Tibial artery (tissue), 4 donors: ENCODE measurements at regions not wholly inside any gene's neighbourhood (a gene's known extent, or its start where the extent isn't known, plus 50 kb on each side); places are given as distances from the start of the nearest gene placed in this dataset.

Source experiments
- DNase-seq, 2 donors: peaks; one replicate each; pipeline ENCODE4 v3.0.0-alpha.2; 2019
- H3K27ac ChIP-seq, 2 donors: fragments of 200-600 bp; sonication (generic) in 1 of 2; 1 replicate in 1 of 2; 2 replicates in 1 of 2; pipeline ENCODE4 v1.5.1; 2018 to 2019; ENCODE audit warnings: mild to moderate bottlenecking in 1 of 2
- H3K27me3 ChIP-seq, 2 donors: fragments of 200-600 bp; sonication (generic) in 1 of 2; one replicate each; pipeline versions ENCODE4 v1.5.1 to v1.6.0; 2016 to 2019
- H3K36me3 ChIP-seq, 3 donors: fragments of 200-600 bp; sonication (generic) in 2 of 3; one replicate each; pipeline ENCODE4 v1.5.1; 2016 to 2019; ENCODE audit warnings: mild to moderate bottlenecking in 2 of 3
- H3K4me1 ChIP-seq, 4 donors: fragments of 200-600 bp; sonication (generic) in 2 of 4; 1 replicate in 3 of 4; 2 replicates in 1 of 4; pipeline ENCODE4 v1.5.1; 2016 to 2019
- H3K4me3 ChIP-seq, 2 donors: fragments of 200-600 bp; sonication (generic) in 1 of 2; 1 replicate in 1 of 2; 2 replicates in 1 of 2; pipeline ENCODE4 v1.5.1; 2018 to 2019; ENCODE audit warnings: mild to moderate bottlenecking in 2 of 2
- H3K9me3 ChIP-seq, 3 donors: fragments of 200-600 bp; sonication (generic) in 1 of 3; one replicate each; pipeline ENCODE4 v1.5.1; 2016 to 2019
- intact Hi-C: fragments of 100-400 bp; cut with DNase I; formaldehyde crosslinking; loops from one replicate; pipeline ENCODE4 v1.15.0; 2023; ENCODE audit warnings: low total_unique reads
- TF ChIP-seq, protein P1 (sequence below), 2 experiments: fragments of 200-600 bp in 1 of 2; fragments of 450-650 bp in 1 of 2; IDR thresholded peaks; one replicate each; pipeline ENCODE4 v1.5.1; 2017 to 2019; ENCODE audit warnings: antibody characterized with exemption in 2 of 2, mild to moderate bottlenecking in 1 of 2, moderate library complexity in 1 of 2

DNA sequence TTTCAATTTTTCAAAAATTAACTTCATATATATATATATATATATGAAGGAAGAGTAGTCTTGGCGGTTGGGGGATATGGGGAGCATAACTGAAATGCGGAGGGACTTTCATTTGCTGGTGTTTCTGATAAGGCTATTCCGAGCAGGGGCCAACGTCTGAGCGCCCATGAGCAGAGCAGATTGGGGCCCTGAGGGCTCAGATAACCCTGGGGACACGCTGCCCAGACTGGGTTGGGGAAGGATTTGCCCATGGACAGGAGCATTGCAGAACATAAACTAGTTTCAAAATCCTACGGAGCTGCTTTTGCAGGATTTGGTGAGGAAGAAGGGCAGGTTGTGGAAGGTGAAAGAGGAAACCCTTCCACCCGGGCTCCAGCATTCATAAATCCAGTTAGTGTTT, 240.2 kb downstream of the IRX1 start:
- TF ChIP-seq, protein P1, sequence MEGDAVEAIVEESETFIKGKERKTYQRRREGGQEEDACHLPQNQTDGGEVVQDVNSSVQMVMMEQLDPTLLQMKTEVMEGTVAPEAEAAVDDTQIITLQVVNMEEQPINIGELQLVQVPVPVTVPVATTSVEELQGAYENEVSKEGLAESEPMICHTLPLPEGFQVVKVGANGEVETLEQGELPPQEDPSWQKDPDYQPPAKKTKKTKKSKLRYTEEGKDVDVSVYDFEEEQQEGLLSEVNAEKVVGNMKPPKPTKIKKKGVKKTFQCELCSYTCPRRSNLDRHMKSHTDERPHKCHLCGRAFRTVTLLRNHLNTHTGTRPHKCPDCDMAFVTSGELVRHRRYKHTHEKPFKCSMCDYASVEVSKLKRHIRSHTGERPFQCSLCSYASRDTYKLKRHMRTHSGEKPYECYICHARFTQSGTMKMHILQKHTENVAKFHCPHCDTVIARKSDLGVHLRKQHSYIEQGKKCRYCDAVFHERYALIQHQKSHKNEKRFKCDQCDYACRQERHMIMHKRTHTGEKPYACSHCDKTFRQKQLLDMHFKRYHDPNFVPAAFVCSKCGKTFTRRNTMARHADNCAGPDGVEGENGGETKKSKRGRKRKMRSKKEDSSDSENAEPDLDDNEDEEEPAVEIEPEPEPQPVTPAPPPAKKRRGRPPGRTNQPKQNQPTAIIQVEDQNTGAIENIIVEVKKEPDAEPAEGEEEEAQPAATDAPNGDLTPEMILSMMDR (IDR thresholded peaks at IDR 0.05) = no peak
- Histone ChIP-seq H3K36me3 (no peaks in the 10 kb centered on the region), H3K4me1 (no peaks in the 10 kb centered on the region), H3K27ac (no peak overlapping the region), H3K27me3 (no peaks in the 10 kb centered on the region), H3K9me3 (no peaks in the 10 kb centered on the region), H3K4me3 (no peak overlapping the region)
- intact Hi-C loops = no loop called here
- no peak for DNase-seq

DNA sequence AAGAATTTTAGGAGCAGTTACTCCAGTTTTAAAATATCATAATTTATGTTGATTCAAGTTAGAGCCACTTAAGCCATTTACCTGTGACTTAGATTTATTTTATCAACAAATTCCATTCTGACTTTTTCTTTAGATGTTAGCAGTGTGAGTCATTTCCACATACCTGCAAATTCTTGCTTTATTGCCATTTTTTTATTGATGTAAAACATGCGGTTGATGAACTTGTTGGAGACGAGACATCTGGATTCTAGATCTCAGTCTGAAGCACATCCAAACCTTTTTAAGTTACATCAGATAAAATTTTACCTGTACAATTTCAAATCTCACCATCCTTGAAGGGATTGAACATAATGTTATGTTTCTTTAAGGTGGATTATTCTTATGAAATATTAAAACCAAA, 240.9 kb downstream of the IRX1 start:
- Histone ChIP-seq H3K27ac (no peak overlapping the region), H3K4me3 (no peak overlapping the region), H3K9me3 (no peaks in the 10 kb centered on the region), H3K4me1 (no peaks in the 10 kb centered on the region), H3K36me3 (no peaks in the 10 kb centered on the region), H3K27me3 (no peaks in the 10 kb centered on the region)
- intact Hi-C loops = no loop called here
- no peak for DNase-seq
- TF ChIP-seq, protein P1 (IDR thresholded peaks at IDR 0.05) = no peak

DNA sequence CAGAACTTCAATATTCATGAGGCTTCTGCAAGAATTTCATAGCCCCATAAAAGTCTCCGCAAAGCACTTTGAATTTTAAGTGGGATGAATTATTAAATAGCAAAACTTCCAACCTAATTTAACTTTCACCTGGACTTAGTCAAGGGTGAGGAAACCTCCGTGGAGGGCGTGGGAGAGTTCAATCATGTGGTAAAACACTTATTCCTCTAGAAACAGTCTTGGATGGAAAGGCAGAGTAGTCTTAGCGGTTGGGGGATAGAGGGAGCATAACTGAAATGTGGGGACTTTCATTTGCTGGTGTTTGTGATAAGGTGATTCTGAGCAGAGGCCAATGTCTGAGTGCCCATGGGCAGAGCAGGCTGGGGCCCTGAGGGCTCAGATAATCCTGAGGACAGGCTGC, 241.9 kb downstream of the IRX1 start:
- intact Hi-C loops = no loop called here
- no peaks in the 10 kb centered on the region for H3K27me3 ChIP-seq
- DNase-seq = no peak
- TF ChIP-seq, protein P1 (IDR thresholded peaks at IDR 0.05) = no peak
- no peaks in the 10 kb centered on the region for H3K9me3 ChIP-seq
- H3K36me3 ChIP-seq = no peaks in the 10 kb centered on the region
- no peaks in the 10 kb centered on the region for H3K4me1 ChIP-seq
- no peak overlapping the region for H3K27ac ChIP-seq
- H3K4me3 ChIP-seq = no peak overlapping the region

DNA sequence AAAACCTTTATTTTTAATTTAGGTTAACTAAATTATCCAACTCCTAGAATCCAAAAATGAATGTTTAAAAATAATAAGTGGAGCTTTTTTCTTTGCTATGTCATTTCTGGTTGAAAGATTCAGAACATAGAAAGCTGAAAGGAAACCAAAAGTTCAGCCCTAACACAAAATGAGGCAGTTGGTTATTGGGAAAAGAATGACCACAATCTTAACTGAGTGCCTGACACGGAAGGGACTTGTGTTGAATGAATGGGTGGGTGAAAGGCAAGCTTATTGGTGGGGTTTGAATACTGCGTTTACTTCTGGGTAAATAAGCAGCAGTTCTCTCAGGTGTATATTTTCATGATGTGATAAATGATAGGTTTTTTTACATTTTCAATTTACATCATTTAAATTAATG, 243.5 kb downstream of the IRX1 start:
- no peak for DNase-seq
- H3K36me3 ChIP-seq = no peaks in the 10 kb centered on the region
- H3K27me3 ChIP-seq = no peaks in the 10 kb centered on the region
- H3K27ac ChIP-seq = no peak overlapping the region
- no peaks in the 10 kb centered on the region for H3K9me3 ChIP-seq
- intact Hi-C loops = no loop called here
- TF ChIP-seq, protein P1 (IDR thresholded peaks at IDR 0.05) = no peak
- H3K4me3 ChIP-seq = no peak overlapping the region
- no peaks in the 10 kb centered on the region for H3K4me1 ChIP-seq

DNA sequence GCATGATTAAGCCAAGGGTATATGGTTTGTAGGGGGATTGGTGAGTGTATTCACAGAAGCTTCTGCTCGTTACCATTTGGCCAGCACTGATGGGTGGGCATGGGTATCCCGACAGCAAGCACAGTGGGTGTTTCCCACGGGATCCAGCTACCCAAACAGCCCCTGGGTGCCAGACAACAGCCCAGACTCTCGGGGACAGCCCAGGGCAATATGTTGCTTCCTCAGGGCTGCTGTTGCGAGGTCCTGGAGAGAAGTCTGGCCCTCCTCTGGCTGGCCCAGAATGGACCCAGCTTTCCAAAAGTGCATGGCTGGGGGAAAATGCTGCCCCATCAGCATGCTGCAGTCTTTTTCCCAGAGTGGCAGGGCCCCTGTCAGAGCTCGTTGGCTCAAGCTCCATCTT, 247.0 kb downstream of the IRX1 start:
- Histone ChIP-seq H3K36me3 (no peaks in the 10 kb centered on the region), H3K27ac (no peak overlapping the region), H3K4me3 (no peak overlapping the region), H3K4me1 (no peaks in the 10 kb centered on the region), H3K27me3 (no peaks in the 10 kb centered on the region), H3K9me3 (no peaks in the 10 kb centered on the region)
- TF ChIP-seq, protein P1 (IDR thresholded peaks at IDR 0.05) = no peak
- intact Hi-C loops = no loop called here
- DNase-seq = no peak

DNA sequence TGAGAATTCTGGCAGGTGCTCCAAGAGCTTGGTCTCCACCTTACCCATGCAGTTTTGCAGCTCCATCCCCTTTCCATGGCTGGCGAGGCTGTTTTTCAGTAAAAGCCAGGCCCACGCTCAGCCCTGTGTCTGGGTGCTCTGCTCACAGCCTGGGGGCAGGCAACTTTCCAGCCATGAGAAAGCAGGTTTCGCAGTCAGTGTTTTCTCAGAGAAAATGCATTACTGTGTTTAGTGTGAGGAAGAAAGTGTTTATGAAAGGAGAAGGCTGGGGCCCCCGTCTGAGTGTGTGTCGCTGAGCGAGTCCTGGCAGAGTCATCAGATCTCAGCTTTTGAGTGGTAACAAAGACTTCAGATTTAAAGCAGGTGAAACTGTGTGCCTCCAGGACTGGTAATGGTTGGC, 248.1 kb downstream of the IRX1 start:
- DNase-seq = no peak
- Histone ChIP-seq H3K27ac (no peak overlapping the region), H3K27me3 (no peaks in the 10 kb centered on the region), H3K4me1 (no peaks in the 10 kb centered on the region), H3K4me3 (no peak overlapping the region), H3K36me3 (no peaks in the 10 kb centered on the region), H3K9me3 (no peaks in the 10 kb centered on the region)
- intact Hi-C loops = no loop called here
- TF ChIP-seq, protein P1 (IDR thresholded peaks at IDR 0.05) = no peak
